AML-193 (cell line): ENCODE measurements at regions not wholly inside any gene's neighbourhood (a gene's known extent, or its start where the extent isn't known, plus 50 kb on each side); places are given as distances from the start of the nearest gene placed in this dataset.
"Not testable (repeated sequence)": the region's sequence is repeated elsewhere in the genome, so short reads cannot be mapped to it uniquely, and the experiment has no call there.

ENCODE experiments used
- DNase-seq, 2 experiments: peaks; one replicate each; lab custom pipeline; 2025; lab: John Stamatoyannopoulos, UW

- DNase-seq, result no peak
Measured at GRCh38 chr12:116430911-116431565, 128.1 kb upstream of the MAP1LC3B2 start.

DNA sequence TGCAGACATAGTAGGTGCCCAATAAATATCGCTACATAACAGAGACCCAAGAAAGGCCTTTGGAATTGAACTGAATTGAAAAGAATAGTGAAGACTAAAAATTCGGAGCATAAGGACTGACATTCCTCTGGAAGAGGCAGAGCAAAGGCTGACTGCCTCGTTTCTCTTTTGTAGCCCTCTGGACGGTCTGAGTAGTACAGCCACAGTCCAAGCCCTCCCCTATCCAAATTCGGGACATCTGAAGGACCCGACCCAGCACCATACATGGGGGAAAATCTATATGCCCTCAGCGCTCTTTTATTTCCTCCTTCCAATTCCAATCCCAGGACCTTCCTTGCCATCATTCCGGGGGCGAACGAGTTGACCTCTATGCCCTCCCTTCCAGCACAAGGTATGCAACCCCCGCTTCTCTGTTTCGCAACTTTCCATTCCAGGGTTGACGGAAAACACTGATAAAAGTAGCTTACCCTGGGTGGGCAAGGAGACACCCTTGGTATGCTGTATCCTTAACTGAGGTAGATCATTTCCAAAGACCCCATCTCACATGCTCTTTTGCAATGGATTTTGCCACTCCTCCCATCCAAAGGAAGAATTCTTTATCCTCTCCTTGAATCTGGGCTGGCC is 127.4 kb upstream of the MAP1LC3B2 start:
- DNase-seq, result no peak

- DNase-seq, result no peak
Measured at GRCh38 chr12:116432314-116432750, 126.8 kb upstream of the MAP1LC3B2 start.

DNA sequence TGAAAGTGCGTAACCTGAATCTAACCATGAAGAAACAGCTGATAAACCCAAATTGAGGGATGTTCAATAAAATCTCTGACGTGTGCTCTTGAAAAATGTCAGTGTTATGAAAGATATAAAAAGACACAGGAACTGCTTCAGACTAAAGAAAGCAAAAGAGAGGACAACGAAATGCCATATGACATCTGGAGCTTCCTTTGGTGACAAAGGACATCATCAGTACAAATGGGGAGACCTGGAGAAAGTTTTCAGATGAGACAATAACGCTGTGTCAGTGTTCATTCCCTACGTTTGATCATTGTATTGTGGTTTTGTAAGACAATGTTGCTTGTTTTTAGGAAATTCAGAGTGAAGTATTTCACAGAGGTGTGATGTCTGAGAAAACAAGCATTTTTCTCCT is 125.9 kb upstream of the MAP1LC3B2 start:
- DNase-seq, result no peak

DNA sequence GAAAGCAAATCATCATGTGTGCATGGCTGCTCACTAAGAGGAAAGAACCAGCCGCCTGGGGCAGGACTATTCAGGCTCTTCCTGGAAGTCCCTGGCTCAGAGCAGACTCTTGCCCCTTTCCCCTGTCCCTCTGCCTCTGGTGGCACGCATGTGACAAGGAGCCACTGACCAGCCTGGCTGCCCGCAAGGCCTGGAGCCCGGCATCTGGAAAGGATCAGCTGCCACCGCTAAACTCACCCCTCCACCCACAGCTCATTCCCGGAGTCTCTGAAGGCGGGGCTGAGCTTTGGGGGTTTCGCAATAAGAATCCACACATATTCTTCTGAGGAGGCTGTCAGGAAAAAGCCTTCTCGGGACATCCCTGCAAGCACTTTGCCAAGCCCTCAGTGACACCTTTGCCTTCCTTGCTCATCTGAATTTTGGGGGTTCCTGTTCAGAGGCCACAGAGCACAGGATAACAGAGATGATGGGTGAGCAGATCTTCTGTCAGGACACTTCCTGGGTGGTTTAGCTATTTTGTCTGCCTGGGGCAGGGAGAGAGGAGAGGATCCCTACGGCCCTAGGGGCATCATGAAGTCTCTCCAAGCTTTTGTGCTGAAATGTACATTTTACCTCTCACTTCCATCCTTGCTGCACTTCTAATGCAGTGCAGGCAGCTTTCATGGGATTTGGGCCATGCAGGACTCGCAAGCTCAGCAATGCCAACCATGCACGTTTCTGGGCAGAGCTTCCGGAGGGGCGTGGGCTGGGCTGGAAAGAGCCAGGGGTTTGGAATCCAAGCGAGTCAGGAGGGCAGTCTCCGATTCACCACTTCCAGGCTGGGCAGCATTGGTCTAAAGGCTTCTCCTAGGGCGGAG is 124.8 kb upstream of the MAP1LC3B2 start:
- DNase-seq, result peak; percentile 48 to 54

- no peak for DNase-seq
Measured at GRCh38 chr12:116435984-116436383, 123.2 kb upstream of the MAP1LC3B2 start.

DNA sequence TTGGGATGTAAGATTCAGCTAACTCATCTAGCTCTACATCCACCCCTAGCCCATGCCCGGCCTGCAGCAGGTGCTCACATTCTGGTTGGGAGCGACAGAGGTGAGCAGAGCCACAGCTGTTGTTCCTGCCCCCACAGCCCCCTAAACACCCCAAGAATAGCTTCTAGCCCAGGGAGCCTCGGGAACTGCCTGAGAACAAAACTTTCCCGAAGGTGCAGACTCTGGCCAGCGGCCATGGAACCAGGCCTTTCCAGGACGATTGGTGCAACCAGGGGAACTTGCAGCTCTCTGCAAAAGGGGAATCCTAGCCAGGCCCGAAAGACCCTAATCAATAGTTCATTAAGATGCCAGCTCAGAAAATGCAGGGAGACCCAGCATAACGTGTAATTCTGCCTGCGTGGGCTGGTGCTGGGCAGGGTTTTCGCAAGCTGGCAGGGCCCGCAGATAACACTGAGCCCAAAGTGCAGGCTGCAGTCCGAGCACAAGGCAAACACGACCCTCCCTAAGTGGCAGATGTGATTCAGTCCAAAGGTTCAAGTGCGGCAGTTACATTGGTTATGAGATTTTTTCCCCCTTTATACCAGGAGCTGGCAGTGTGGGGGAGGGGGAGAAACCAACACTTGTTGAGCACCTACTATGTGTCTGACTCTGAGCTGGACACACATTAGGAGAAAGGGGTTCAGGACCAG is 122.5 kb upstream of the MAP1LC3B2 start:
- no peak for DNase-seq

GRCh38 chr12:116441292-116441691 is 117.9 kb upstream of the MAP1LC3B2 start:
- peak in 1 of 2 experiments; percentile 10 for DNase-seq

- no peak for DNase-seq
Measured at GRCh38 chr12:116442304-116442703, 116.9 kb upstream of the MAP1LC3B2 start.

DNA sequence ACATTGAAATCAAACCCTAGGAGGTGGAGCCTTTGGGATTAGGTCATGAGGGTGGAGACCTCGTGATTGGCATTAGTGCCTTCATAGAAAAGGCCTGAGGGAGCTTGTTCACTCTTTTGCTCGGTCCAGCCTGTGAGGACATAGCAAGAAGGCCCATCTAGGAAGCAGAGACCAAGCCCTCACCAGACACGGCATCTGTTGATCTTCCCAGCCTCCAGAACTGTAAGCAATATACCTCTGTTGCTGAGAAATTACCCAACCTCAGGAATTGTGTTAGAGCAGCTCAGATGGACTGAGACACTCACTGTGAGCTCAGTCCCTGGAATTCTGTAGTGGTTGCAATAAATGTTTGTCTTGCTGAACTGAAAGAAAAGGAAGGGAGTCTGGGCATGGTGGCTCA is 116.2 kb upstream of the MAP1LC3B2 start:
- DNase-seq, result no peak

GRCh38 chr12:116443821-116444589 is 115.2 kb upstream of the MAP1LC3B2 start:
- DNase-seq, result peak; percentile 47 to 50

DNA sequence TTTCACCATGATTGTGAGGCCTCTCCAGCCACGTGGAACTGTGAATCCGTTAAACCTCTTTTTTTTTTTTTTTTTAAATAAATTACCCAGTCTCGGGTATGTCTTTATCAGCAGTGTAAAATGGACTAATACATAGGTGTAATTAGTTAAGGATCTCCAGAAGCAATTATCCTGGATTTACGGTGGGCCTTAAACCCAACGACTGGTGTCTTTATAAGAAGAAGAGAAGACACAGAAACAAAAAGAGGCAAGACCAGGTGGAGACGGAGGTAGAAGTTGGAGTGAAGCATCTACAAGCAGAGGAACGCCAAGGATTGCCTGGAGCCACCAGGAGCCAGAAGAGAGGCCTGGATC is 114.6 kb upstream of the MAP1LC3B2 start:
- DNase-seq, result no peak

GRCh38 chr12:116448165-116448739 is 110.9 kb upstream of the MAP1LC3B2 start:
- no peak for DNase-seq

DNA sequence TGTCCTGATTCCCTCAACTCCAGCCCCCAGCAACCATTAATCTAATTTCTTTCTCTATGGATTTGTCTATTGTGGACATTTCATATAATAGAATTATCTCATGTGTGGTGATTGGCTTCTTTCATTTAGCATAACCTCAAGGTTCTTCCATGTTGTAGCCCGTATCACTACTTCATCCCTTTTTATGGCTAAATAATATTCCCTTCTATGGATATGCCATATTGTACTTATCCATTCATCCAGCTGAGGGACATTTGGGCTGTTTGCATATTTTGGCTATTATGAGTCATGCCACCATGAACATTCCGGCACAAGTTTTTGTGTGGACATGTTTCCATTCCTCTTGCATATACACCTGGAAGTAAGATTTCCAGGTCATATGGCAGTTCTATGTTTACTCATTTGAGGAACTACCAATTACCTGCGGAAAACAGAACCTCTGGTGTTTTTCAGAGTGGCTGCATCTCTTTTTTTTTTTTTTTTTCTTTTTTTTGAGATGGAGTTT is 108.7 kb upstream of the MAP1LC3B2 start:
- no peak for DNase-seq

GRCh38 chr12:116452975-116453374 is 106.2 kb upstream of the MAP1LC3B2 start:
- not testable (repeated sequence) for DNase-seq

DNA sequence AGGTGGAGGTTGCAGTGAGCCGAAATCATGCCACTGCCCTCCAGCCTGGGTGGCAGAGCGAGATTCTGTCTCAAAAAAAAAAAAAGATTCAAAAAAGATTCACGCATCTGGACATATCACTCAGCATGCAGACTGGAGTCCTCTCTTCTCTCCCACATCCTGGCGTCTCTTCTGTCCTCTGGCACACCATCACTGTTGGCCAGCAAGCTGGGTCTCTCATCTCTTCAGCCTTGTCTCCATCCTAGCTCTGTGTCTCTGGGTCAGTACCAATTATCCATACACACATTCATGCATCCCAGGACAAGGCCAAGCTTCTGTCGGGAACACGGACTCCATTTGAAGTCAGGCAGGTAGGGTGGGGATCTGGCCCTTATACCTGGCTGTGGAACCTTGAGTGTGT is 105.5 kb upstream of the MAP1LC3B2 start:
- no peak for DNase-seq

- DNase-seq, result no peak
Measured at GRCh38 chr12:116454076-116454475, 105.1 kb upstream of the MAP1LC3B2 start.

- DNase-seq, result no peak
Measured at GRCh38 chr12:116454950-116455447, 104.2 kb upstream of the MAP1LC3B2 start.

- no peak for DNase-seq
Measured at GRCh38 chr12:116455540-116456329, 103.4 kb upstream of the MAP1LC3B2 start.
